Liver (tissue), 3 donors: ENCODE measurements at regions not wholly inside any gene's neighbourhood (a gene's known extent, or its start where the extent isn't known, plus 50 kb on each side); places are given as distances from the start of the nearest gene placed in this dataset.

ENCODE experiments used
- GABPA ChIP-seq, 2 donors: IDR thresholded peaks in 1 of 2; conservative IDR thresholded peaks in 1 of 2; 2 replicates each; pipeline ENCODE4 v1.6.1; 2016; ENCODE audit warnings: antibody characterized with exemption in 2 of 2, mild to moderate bottlenecking in 1 of 2, moderate library complexity in 1 of 2
- RXRA ChIP-seq, 2 donors: IDR thresholded peaks; 2 replicates each; pipeline ENCODE4 v1.6.1; 2017 to 2018; ENCODE audit warnings: antibody characterized with exemption in 2 of 2, mild to moderate bottlenecking in 1 of 2
- YY1 ChIP-seq: IDR thresholded peaks from 2 replicates; pipeline ENCODE4 v1.6.1; 2016; ENCODE audit warnings: antibody characterized with exemption, mild to moderate bottlenecking
- TF ChIP-seq, protein P1 (sequence below): fragments of 150-350 bp; IDR thresholded peaks from 2 replicates; pipeline ENCODE4 v1.5.1; 2017; ENCODE audit warnings: improper control_type of control experiment, low read depth, low read length; ENCODE audit not compliant: missing input control
- donor health status: healthy.
- donor health status: healthy.

DNA sequence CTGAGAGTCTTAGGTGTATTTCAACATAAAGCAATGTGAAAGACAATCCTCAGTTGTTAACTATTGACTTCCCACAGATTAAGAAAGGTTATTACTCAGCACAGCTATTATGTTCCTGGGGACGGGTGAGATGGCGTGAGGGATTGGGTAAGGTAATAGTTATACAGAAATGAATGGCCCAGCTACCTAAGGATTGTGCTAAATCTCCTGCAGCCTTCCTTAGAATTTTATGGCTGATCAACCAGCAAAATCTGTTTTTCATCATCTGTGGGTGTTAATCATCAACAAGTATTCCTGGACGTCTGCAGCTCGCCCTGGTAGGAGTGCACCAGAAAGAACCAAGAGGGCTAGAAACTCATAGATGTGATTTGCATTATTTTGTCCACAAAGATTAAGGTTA is 146.0 kb upstream of the IVNS1ABP start:
- TF ChIP-seq, protein P1, sequence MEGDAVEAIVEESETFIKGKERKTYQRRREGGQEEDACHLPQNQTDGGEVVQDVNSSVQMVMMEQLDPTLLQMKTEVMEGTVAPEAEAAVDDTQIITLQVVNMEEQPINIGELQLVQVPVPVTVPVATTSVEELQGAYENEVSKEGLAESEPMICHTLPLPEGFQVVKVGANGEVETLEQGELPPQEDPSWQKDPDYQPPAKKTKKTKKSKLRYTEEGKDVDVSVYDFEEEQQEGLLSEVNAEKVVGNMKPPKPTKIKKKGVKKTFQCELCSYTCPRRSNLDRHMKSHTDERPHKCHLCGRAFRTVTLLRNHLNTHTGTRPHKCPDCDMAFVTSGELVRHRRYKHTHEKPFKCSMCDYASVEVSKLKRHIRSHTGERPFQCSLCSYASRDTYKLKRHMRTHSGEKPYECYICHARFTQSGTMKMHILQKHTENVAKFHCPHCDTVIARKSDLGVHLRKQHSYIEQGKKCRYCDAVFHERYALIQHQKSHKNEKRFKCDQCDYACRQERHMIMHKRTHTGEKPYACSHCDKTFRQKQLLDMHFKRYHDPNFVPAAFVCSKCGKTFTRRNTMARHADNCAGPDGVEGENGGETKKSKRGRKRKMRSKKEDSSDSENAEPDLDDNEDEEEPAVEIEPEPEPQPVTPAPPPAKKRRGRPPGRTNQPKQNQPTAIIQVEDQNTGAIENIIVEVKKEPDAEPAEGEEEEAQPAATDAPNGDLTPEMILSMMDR: no peak
- TF ChIP-seq RXRA (IDR thresholded peaks at IDR 0.05): no peak
- TF ChIP-seq GABPA (IDR thresholded peaks at IDR 0.05 in 1 of 2, conservative IDR thresholded peaks at IDR 0.05 in 1 of 2): no peak
- TF ChIP-seq YY1: no peak
